HL-60 (cell line): ENCODE measurements at regions not wholly inside any gene's neighbourhood (a gene's known extent, or its start where the extent isn't known, plus 50 kb on each side); places are given as distances from the start of the nearest gene placed in this dataset.

Experiments
- GABPA ChIP-seq: IDR thresholded peaks from 2 replicates; pipeline ENCODE4 v1.6.1; 2012; ENCODE audit warnings: low read depth
- POLR2AphosphoS5 ChIP-seq: IDR thresholded peaks from 2 replicates; pipeline ENCODE4 v1.6.1; 2012; ENCODE audit warnings: low read depth
- SPI1 ChIP-seq: IDR thresholded peaks from 2 replicates; pipeline ENCODE4 v1.6.1; 2012; ENCODE audit warnings: low read depth, mild to moderate bottlenecking, borderline replicate concordance
- TF ChIP-seq, protein P1 (sequence below): IDR thresholded peaks from one replicate; pipeline ENCODE4 v1.5.1; 2011; ENCODE audit warnings: low read length, control low read depth, inconsistent platforms; ENCODE audit not compliant: insufficient read depth
- TF ChIP-seq, protein P2 (sequence below): IDR thresholded peaks from 2 replicates; pipeline ENCODE4 v1.6.1; 2012; ENCODE audit warnings: low read depth; ENCODE audit not compliant: insufficient replicate concordance

DNA sequence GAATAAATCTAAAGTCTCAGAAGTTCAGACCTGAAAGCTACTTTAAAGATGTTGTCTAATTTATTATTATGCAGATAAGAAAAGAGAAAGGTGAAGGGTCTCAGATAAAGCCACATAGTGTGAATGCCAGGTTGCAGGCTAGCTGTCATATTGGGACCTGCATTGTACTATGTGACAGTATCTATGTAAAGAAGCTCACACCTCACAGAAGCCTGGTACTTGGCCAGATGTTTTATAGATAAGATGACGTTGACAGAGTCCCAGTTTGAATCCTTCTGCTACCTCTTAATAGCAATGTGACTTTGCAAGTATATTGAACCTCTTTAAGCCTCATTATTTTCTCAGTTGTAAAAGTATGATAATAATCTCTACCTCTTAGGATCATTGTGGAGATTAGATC is 227.0 kb downstream of the SPRY1 start:
- TF ChIP-seq, protein P1, sequence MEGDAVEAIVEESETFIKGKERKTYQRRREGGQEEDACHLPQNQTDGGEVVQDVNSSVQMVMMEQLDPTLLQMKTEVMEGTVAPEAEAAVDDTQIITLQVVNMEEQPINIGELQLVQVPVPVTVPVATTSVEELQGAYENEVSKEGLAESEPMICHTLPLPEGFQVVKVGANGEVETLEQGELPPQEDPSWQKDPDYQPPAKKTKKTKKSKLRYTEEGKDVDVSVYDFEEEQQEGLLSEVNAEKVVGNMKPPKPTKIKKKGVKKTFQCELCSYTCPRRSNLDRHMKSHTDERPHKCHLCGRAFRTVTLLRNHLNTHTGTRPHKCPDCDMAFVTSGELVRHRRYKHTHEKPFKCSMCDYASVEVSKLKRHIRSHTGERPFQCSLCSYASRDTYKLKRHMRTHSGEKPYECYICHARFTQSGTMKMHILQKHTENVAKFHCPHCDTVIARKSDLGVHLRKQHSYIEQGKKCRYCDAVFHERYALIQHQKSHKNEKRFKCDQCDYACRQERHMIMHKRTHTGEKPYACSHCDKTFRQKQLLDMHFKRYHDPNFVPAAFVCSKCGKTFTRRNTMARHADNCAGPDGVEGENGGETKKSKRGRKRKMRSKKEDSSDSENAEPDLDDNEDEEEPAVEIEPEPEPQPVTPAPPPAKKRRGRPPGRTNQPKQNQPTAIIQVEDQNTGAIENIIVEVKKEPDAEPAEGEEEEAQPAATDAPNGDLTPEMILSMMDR: no peak
- TF ChIP-seq GABPA (no peak), POLR2AphosphoS5 (no peak), SPI1 (no peak)
- TF ChIP-seq, protein P2, sequence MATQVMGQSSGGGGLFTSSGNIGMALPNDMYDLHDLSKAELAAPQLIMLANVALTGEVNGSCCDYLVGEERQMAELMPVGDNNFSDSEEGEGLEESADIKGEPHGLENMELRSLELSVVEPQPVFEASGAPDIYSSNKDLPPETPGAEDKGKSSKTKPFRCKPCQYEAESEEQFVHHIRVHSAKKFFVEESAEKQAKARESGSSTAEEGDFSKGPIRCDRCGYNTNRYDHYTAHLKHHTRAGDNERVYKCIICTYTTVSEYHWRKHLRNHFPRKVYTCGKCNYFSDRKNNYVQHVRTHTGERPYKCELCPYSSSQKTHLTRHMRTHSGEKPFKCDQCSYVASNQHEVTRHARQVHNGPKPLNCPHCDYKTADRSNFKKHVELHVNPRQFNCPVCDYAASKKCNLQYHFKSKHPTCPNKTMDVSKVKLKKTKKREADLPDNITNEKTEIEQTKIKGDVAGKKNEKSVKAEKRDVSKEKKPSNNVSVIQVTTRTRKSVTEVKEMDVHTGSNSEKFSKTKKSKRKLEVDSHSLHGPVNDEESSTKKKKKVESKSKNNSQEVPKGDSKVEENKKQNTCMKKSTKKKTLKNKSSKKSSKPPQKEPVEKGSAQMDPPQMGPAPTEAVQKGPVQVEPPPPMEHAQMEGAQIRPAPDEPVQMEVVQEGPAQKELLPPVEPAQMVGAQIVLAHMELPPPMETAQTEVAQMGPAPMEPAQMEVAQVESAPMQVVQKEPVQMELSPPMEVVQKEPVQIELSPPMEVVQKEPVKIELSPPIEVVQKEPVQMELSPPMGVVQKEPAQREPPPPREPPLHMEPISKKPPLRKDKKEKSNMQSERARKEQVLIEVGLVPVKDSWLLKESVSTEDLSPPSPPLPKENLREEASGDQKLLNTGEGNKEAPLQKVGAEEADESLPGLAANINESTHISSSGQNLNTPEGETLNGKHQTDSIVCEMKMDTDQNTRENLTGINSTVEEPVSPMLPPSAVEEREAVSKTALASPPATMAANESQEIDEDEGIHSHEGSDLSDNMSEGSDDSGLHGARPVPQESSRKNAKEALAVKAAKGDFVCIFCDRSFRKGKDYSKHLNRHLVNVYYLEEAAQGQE: no peak
